ENCODE measurements at regions not wholly inside any gene's neighbourhood (a gene's known extent, or its start where the extent isn't known, plus 50 kb on each side); places are given as distances from the start of the nearest gene placed in this dataset.

DNA sequence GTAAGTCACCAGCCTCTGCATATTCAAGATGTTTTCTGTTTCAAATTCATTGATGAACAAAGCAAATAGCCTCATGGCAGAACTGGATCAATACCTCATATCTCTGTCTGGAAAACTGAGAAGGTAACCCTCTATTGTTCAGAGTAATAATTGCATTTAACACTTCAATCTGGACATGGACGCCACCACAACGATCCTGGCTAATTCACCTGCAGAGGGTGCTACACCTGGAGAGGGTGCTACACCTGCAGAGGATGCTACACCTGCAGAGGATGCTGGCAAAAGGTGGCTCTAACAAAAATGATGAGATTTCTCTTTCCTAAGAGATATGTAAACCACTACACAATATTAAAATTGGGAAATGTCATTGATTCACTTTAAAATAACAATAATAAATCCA, 183.1 kb upstream of the HNRNPA3 start:
- TF ChIP-seq, protein P1, sequence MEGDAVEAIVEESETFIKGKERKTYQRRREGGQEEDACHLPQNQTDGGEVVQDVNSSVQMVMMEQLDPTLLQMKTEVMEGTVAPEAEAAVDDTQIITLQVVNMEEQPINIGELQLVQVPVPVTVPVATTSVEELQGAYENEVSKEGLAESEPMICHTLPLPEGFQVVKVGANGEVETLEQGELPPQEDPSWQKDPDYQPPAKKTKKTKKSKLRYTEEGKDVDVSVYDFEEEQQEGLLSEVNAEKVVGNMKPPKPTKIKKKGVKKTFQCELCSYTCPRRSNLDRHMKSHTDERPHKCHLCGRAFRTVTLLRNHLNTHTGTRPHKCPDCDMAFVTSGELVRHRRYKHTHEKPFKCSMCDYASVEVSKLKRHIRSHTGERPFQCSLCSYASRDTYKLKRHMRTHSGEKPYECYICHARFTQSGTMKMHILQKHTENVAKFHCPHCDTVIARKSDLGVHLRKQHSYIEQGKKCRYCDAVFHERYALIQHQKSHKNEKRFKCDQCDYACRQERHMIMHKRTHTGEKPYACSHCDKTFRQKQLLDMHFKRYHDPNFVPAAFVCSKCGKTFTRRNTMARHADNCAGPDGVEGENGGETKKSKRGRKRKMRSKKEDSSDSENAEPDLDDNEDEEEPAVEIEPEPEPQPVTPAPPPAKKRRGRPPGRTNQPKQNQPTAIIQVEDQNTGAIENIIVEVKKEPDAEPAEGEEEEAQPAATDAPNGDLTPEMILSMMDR (IDR thresholded peaks at IDR 0.05; ENCODE audit: low read depth, low read length) = no peak
- DNase-seq (ENCODE audit: extremely low read depth, low read depth) = no peak

DNA sequence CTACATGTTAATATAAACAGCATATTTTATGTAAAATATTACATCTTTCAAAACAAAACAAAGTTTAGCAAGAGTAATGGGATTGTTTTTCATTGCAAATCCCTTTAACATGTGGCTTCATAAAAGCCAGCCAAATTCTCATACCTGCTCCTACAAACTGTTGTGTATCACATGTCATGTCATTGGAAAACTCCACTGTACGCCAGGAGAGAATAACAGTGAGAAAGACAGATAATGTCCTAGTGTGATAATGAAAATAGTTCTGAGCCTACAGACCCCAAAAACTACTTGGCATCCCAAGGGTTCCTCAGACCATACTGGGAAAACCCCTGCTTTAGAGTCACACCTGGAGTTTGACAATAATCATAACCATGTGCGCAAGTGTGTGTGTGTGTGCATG, 182.7 kb upstream of the HNRNPA3 start:
- no peak for DNase-seq (ENCODE audit: extremely low read depth, low read depth)

DNA sequence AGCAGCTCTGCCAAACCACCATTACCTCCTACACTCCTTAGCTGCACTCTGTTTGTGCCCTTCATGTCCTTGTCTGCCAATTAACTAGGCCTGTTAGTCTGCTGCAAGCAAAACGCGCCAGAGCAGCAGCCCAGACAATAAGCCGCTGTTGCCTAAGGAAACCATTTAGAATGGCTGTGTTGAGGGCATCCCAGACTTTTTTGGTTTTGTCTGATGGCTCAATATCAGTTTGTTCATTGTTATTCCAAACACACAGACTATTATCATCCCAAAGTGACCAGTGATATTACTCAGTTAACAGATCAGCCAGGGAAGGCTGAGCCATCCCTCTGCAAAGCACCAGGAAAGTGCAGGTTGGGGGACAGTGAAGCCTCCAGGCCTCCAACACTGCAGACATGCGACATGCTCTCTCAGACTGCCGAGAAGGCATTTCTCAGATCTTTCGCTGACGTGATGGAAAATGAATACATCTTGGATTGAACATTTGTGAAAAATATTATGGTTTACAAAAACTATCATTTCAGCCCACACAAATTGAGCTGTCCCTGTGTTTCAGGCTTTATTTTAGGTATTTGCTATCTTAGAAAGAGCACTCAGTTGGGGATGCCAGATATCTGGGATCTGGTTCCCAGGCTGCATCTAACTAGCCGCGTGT, 182.0 kb upstream of the HNRNPA3 start:
- TF ChIP-seq, protein P1 (IDR thresholded peaks at IDR 0.05; ENCODE audit: low read depth, low read length) = no peak
- no peak for DNase-seq (ENCODE audit: extremely low read depth, low read depth)

More for the DNA sequence above, 182.7 kb upstream of the HNRNPA3 start:
- TF ChIP-seq, protein P1 (IDR thresholded peaks at IDR 0.05; ENCODE audit: low read depth, low read length) = no peak

DNA sequence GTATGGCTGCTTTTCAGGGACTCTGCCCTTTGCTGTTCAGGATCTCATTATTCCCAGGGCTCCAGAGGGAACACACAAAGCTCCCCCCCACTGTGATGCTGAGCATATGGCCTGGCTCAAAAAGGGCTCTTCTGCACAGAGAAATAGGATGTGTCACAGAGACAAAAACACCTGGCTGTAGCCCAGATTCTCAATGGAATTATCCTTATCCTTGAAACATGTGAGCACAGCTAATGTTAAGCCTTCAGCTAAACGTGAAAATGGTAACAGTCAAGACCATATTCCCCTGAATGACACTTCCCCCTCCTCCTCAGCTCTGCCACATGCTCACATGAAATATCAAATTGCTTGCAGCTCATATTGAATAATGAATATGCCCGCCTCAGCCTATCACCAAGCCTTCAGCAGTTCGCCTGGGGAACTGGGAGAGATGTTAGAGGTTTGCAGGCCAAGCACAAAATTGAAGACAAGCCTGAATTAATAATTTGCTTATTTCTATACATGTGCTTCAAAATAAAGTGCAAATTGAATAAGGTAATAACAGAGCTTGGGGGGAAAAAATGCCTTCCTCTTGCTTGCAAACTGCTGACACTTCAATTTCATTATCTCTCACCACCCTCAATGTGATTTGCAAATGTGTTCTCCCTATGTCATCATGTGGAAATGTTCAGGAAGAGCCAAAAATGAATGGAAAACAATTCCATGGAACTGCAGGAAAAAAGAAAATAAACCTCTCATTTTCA, 181.0 kb upstream of the HNRNPA3 start:
- TF ChIP-seq, protein P1 (IDR thresholded peaks at IDR 0.05; ENCODE audit: low read depth, low read length) = no peak
- no peak for DNase-seq (ENCODE audit: extremely low read depth, low read depth)

DNA sequence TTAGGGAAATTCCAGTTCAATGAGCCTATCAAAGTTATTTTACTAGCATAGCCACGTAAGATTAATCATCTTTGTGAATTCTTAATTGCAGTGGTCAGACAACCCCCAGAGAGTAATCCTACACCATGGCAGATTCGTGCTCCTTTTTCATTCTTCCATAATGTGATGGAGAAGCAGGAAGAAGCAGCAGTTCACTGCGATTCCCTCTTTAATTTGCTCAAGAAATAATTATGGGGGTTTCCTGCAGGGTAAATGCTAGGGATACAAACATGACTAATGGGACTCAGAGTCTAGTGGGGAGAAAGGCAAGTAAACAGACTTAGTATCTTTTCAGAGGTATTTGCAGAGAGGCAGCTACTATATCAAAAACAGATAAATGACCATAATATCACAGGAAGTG, 175.8 kb upstream of the HNRNPA3 start:
- no peak for DNase-seq (ENCODE audit: extremely low read depth, low read depth)
- TF ChIP-seq, protein P1 (IDR thresholded peaks at IDR 0.05; ENCODE audit: low read depth, low read length) = no peak

DNA sequence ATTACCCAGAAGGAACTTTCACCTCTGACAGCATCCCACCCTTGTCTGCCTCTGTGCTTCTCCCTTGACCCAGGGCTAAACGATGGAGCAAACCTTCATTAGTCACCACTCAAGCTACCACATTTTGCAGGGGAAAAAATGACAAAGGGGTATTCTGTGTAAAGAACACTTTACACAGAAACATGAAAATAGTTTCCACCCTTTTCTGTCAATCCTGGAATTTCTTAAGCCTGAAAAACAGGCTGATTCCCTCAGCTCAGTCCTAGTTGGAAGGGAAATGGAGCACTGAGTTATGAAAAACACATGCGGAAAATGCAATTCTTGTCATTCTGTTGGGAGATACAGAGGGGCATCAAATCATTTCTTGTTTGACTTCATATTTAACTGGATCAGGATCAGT, 175.0 kb upstream of the HNRNPA3 start:
- DNase-seq (ENCODE audit: extremely low read depth, low read depth) = no peak
- TF ChIP-seq, protein P1 (IDR thresholded peaks at IDR 0.05; ENCODE audit: low read depth, low read length) = no peak

DNA sequence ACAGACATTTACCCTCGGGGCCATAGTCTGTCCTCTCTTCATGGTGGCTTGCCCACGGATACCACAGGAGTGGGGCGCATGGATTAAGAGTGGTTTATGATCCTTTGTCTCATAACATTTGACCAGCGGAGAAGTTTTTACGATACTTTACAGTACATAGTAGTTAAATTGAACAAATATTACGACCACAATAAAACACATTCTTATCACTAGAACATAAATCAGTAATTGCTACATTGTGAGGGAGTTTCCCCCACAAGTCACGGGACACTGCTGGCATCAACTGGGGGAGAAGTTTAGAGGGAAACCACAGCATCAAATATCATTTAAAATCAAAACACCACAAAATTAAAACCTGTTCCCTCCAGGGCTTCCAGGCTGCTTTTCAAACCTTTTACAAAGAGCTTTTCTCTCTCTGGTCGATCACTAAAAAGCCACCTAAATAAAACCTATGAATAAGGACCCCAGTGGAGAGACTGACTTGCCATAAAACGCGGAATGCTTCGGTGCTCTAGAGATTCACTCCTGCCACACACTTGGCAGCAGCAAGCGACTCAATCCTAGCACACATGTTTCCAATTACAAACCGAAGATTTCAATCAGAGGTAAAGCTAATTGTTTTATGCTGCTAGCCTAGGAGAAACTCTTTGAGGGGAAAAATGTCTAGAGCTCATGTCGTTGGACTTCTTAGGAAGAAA, 173.7 kb upstream of the HNRNPA3 start:
- no peak for DNase-seq (ENCODE audit: extremely low read depth, low read depth)
- TF ChIP-seq, protein P1 (IDR thresholded peaks at IDR 0.05; ENCODE audit: low read depth, low read length) = no peak
